AG04450 (cell line): ENCODE measurements at regions not wholly inside any gene's neighbourhood (a gene's known extent, or its start where the extent isn't known, plus 50 kb on each side); places are given as distances from the start of the nearest gene placed in this dataset.

Source experiments
- CTCF ChIA-PET: fragments of 300-600, 350-600 bp; formaldehyde crosslinking; extraction: SDS; loops from one replicate; lab custom pipeline; 2022; ENCODE audit warnings: antibody characterized with exemption, inconsistent platforms; lab: Charles Lee
- POLR2A ChIA-PET: fragments of 350-600 bp; formaldehyde crosslinking; extraction: SDS; loops from one replicate; lab custom pipeline; 2021; ENCODE audit warnings: antibody characterized with exemption, inconsistent platforms; lab: Yijun Ruan, JAX
- DNase-seq: peaks from one replicate; pipeline ENCODE4 v3.0.0-alpha.2; 2011; ENCODE audit warnings: low read depth, low spot score
- H3K27ac ChIP-seq: one replicate; pipeline ENCODE4 v1.5.1; 2012; ENCODE audit warnings: low read depth, low read length, control low read depth
- H3K27me3 ChIP-seq: one replicate; pipeline ENCODE4 v1.6.0; 2012; ENCODE audit warnings: low read length; ENCODE audit not compliant: control insufficient read depth, insufficient read depth
- H3K4me3 ChIP-seq: 2 replicates; pipeline ENCODE4 v1.5.1; 2011; ENCODE audit warnings: mild to moderate bottlenecking, low read depth, low read length, control low read depth
- H3K9me3 ChIP-seq: 2 replicates; pipeline ENCODE4 v1.5.1; 2012; ENCODE audit warnings: low read length; ENCODE audit not compliant: control insufficient read depth, insufficient read depth
- CTCF ChIP-seq: IDR thresholded peaks from 2 replicates; pipeline ENCODE4 v1.5.1; 2011; ENCODE audit warnings: low read depth, low read length, control low read depth, inconsistent platforms

GRCh38 chr4:155604718-155605626 is 61.7 kb upstream of the GUCY1A1 start:
- Histone ChIP-seq H3K27me3 (no peaks in the 10 kb centered on the region), H3K9me3 (no peaks in the 10 kb centered on the region), H3K4me3 (no peak overlapping the region), H3K27ac (no peak overlapping the region)
- TF ChIP-seq CTCF: no peak
- ChIA-PET POLR2A (no interaction called here), CTCF (interaction anchor here (1.1 to 1.4 kb wide), 2 partner anchors 11 to 201 kb away, joined by 3 read pairs; no protein-coding TSS in a partner anchor)
- peak; percentile 82 for DNase-seq

GRCh38 chr4:155603360-155603891 is 63.2 kb upstream of the GUCY1A1 start:
- Histone ChIP-seq H3K27me3 (no peaks in the 10 kb centered on the region), H3K27ac (no peak overlapping the region), H3K9me3 (no peaks in the 10 kb centered on the region), H3K4me3 (no peak overlapping the region)
- DNase-seq: no peak
- ChIA-PET CTCF (no interaction called here), POLR2A (no interaction called here)
- TF ChIP-seq CTCF: no peak

GRCh38 chr4:155602351-155603140 is 64.1 kb upstream of the GUCY1A1 start:
- Histone ChIP-seq H3K9me3 (no peaks in the 10 kb centered on the region), H3K27ac (no peak overlapping the region), H3K27me3 (no peaks in the 10 kb centered on the region), H3K4me3 (no peak overlapping the region)
- DNase-seq: no peak
- TF ChIP-seq CTCF: no peak
- POLR2A ChIA-PET: no interaction called here
- CTCF ChIA-PET: no interaction called here

GRCh38 chr4:155600244-155600643 is 66.4 kb upstream of the GUCY1A1 start:
- POLR2A ChIA-PET: no interaction called here
- CTCF ChIA-PET: interaction anchor here (1.3 kb wide), 1 partner anchor 353 kb away, joined by 3 read pairs; the partner anchor contains the start of gene CTSO
- Histone ChIP-seq H3K4me3 (no peak overlapping the region), H3K27ac (no peak overlapping the region), H3K9me3 (no peaks in the 10 kb centered on the region), H3K27me3 (no peaks in the 10 kb centered on the region)
- no peak for TF ChIP-seq CTCF
- no peak for DNase-seq
